ENCODE measurements at regions not wholly inside any gene's neighbourhood (a gene's known extent, or its start where the extent isn't known, plus 50 kb on each side); places are given as distances from the start of the nearest gene placed in this dataset.
"Not testable (repeated sequence)": the region's sequence is repeated elsewhere in the genome, so short reads cannot be mapped to it uniquely, and the experiment has no call there.

- not testable (repeated sequence) for FAIRE-seq
Observed at GRCh38 chr5:1626397-1626796, 102.6 kb upstream of the LPCAT1 start.

- FAIRE-seq, result not testable (repeated sequence)
Observed at GRCh38 chr5:1619531-1619930, 95.8 kb upstream of the LPCAT1 start.

GRCh38 chr5:1618296-1618865, 94.6 kb upstream of the LPCAT1 start:
- FAIRE-seq, result not testable (repeated sequence)

GRCh38 chr5:1617236-1617755, 93.5 kb upstream of the LPCAT1 start:
- FAIRE-seq, result not testable (repeated sequence)

- not testable (repeated sequence) for FAIRE-seq
Observed at GRCh38 chr5:1613515-1613914, 89.8 kb upstream of the LPCAT1 start.

GRCh38 chr5:1610526-1610925, 86.8 kb upstream of the LPCAT1 start:
- FAIRE-seq, result not testable (repeated sequence)

GRCh38 chr5:1609111-1609510, 85.4 kb upstream of the LPCAT1 start:
- not testable (repeated sequence) for FAIRE-seq

GRCh38 chr5:1608336-1608735, 84.6 kb upstream of the LPCAT1 start:
- not testable (repeated sequence) for FAIRE-seq

GRCh38 chr5:1606951-1607350, 83.2 kb upstream of the LPCAT1 start:
- not testable (repeated sequence) for FAIRE-seq

- FAIRE-seq, result not testable (repeated sequence)
Observed at GRCh38 chr5:1603916-1604315, 80.2 kb upstream of the LPCAT1 start.

- not testable (repeated sequence) for FAIRE-seq
Observed at GRCh38 chr5:1601565-1601964, 77.8 kb upstream of the LPCAT1 start.

GRCh38 chr5:1598950-1599737, 75.4 kb upstream of the LPCAT1 start:
- FAIRE-seq, result not testable (repeated sequence)

GRCh38 chr5:1597093-1597473, 73.3 kb upstream of the LPCAT1 start:
- FAIRE-seq, result not testable (repeated sequence)

GRCh38 chr5:1596462-1597092, 72.8 kb upstream of the LPCAT1 start:
- not testable (repeated sequence) for FAIRE-seq

- FAIRE-seq, result no peak
Observed at GRCh38 chr5:1594357-1595106, 70.8 kb upstream of the LPCAT1 start.

GRCh38 chr5:1593903-1594356, 70.2 kb upstream of the LPCAT1 start:
- FAIRE-seq, result no peak

- FAIRE-seq, result not testable (repeated sequence)
Observed at GRCh38 chr5:1588071-1588694, 64.4 kb upstream of the LPCAT1 start.

GRCh38 chr5:1583081-1583875, 59.5 kb upstream of the LPCAT1 start:
- not testable (repeated sequence) for FAIRE-seq

- FAIRE-seq, result not testable (repeated sequence)
Observed at GRCh38 chr5:1579389-1579788, 55.6 kb upstream of the LPCAT1 start.

- FAIRE-seq, result not testable (repeated sequence)
Observed at GRCh38 chr5:1576851-1577250, 53.1 kb upstream of the LPCAT1 start.

GRCh38 chr5:1575991-1576714, 52.4 kb upstream of the LPCAT1 start:
- FAIRE-seq, result not testable (repeated sequence)
